ENCODE measurements at regions not wholly inside any gene's neighbourhood (a gene's known extent, or its start where the extent isn't known, plus 50 kb on each side); places are given as distances from the start of the nearest gene placed in this dataset.

DNA sequence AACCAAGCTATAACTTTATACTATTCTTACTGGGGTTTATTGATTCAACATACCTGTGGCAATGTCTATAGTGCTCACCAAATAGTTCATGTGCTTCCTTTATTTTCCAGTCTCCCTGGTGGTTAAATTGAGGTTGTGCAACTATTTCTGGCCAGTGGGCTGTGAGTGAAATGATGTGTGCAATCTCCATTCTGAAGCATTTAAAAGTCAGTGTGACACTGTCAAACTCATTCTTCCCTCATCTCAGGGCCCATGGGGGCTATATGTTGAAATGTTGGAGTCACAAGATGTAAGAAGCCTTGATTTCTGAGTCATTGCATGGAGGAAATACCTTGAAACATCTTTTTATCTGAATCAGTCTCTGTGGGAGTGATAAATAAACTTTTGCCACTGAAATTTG is 414.3 kb upstream of the RPS6KA3 start:
- TF ChIP-seq, protein P1, sequence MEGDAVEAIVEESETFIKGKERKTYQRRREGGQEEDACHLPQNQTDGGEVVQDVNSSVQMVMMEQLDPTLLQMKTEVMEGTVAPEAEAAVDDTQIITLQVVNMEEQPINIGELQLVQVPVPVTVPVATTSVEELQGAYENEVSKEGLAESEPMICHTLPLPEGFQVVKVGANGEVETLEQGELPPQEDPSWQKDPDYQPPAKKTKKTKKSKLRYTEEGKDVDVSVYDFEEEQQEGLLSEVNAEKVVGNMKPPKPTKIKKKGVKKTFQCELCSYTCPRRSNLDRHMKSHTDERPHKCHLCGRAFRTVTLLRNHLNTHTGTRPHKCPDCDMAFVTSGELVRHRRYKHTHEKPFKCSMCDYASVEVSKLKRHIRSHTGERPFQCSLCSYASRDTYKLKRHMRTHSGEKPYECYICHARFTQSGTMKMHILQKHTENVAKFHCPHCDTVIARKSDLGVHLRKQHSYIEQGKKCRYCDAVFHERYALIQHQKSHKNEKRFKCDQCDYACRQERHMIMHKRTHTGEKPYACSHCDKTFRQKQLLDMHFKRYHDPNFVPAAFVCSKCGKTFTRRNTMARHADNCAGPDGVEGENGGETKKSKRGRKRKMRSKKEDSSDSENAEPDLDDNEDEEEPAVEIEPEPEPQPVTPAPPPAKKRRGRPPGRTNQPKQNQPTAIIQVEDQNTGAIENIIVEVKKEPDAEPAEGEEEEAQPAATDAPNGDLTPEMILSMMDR (conservative IDR thresholded peaks at IDR 0.05; ENCODE audit: low read length): no peak
- no peak for TF ChIP-seq EZH2phosphoT487 (IDR thresholded peaks at IDR 0.05; ENCODE audit: borderline replicate concordance)
